Dedifferentiated amniotic fluid mesenchymal stem cell (primary cell): ENCODE measurements at regions not wholly inside any gene's neighbourhood (a gene's known extent, or its start where the extent isn't known, plus 50 kb on each side); places are given as distances from the start of the nearest gene placed in this dataset.
A peak's percentile ranks its signal among the peaks of the same experiment; 100 is the strongest.
"Not testable (repeated sequence)": the region's sequence is repeated elsewhere in the genome, so short reads cannot be mapped to it uniquely, and the experiment has no call there.

Experiments used
- DNase-seq: peaks from one replicate; pipeline ENCODE4 v3.0.0-alpha.2; 2016; ENCODE audit errors: extremely low spot score

GRCh38 chr4:152195888-152196287 lies 340.0 kb downstream of the FBXW7 start:
- DNase-seq: no peak

- DNase-seq: peak; percentile 19
Measured at GRCh38 chr4:152193059-152193458, 342.8 kb downstream of the FBXW7 start.

- no peak for DNase-seq
Measured at GRCh38 chr4:152190907-152191306, 345.0 kb downstream of the FBXW7 start.

GRCh38 chr4:152189451-152190179 lies 346.3 kb downstream of the FBXW7 start:
- DNase-seq: no peak

GRCh38 chr4:152188801-152189200 lies 347.1 kb downstream of the FBXW7 start:
- no peak for DNase-seq

GRCh38 chr4:152187693-152188092 lies 348.2 kb downstream of the FBXW7 start:
- no peak for DNase-seq

- no peak for DNase-seq
Measured at GRCh38 chr4:152185786-152186550, 349.9 kb downstream of the FBXW7 start.

- no peak for DNase-seq
Measured at GRCh38 chr4:152181150-152181549, 354.7 kb downstream of the FBXW7 start.

GRCh38 chr4:152180369-152180768 lies 355.5 kb downstream of the FBXW7 start:
- no peak for DNase-seq

- not testable (repeated sequence) for DNase-seq
Measured at GRCh38 chr4:152177538-152177937, 358.4 kb downstream of the FBXW7 start.

GRCh38 chr4:152176627-152177214 lies 359.2 kb downstream of the FBXW7 start:
- no peak for DNase-seq

GRCh38 chr4:152175586-152175985 lies 360.3 kb downstream of the FBXW7 start:
- no peak for DNase-seq

GRCh38 chr4:152172146-152172545 lies 363.7 kb downstream of the FBXW7 start:
- DNase-seq: no peak

GRCh38 chr4:152171556-152171955 lies 364.3 kb downstream of the FBXW7 start:
- no peak for DNase-seq

- DNase-seq: no peak
Measured at GRCh38 chr4:152169683-152170082, 366.2 kb downstream of the FBXW7 start.

- DNase-seq: no peak
Measured at GRCh38 chr4:152168987-152169616, 366.8 kb downstream of the FBXW7 start.

GRCh38 chr4:152166567-152166966 lies 369.3 kb downstream of the FBXW7 start:
- DNase-seq: no peak

GRCh38 chr4:152165846-152166245 lies 370.0 kb downstream of the FBXW7 start:
- DNase-seq: no peak

GRCh38 chr4:152165146-152165545 lies 370.7 kb downstream of the FBXW7 start:
- no peak for DNase-seq

GRCh38 chr4:152164561-152164960 lies 371.3 kb downstream of the FBXW7 start:
- DNase-seq: no peak

GRCh38 chr4:152162331-152162697 lies 373.6 kb downstream of the FBXW7 start:
- DNase-seq: no peak

- no peak for DNase-seq
Measured at GRCh38 chr4:152161676-152162330, 374.1 kb downstream of the FBXW7 start.
